ENCODE measurements at regions not wholly inside any gene's neighbourhood (a gene's known extent, or its start where the extent isn't known, plus 50 kb on each side); places are given as distances from the start of the nearest gene placed in this dataset.

DNA sequence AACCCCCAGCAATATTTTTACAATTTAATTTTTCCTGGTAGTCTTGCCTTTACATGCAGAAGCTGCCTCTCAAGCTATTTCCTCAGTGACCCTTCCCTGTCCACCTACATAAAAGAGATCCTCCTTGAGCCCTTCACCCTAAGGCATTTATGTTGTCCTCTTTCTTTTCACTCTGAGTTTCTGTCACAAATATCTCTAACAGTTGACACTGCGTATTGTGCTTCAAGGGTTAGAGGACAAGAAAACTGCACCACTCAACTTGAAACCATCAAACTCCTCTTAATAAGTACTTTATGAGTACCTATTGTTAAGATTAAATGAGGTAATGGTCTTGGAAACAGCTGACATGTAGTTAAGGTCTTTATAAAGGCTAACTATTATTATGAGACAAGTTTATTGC lies 557.7 kb downstream of the TRHDE start:
- no peak for TF ChIP-seq CTCF (IDR thresholded peaks at IDR 0.05; ENCODE audit: low read length)
- no peak for TF ChIP-seq EZH2 (IDR thresholded peaks at IDR 0.05; ENCODE audit: borderline replicate concordance, low read length)

Measured in OCI-LY1 (cell line).